SK-N-SH treated with all-trans-retinoic acid at 6 μM for 48 hours (cell line): ENCODE measurements at regions not wholly inside any gene's neighbourhood (a gene's known extent, or its start where the extent isn't known, plus 50 kb on each side); places are given as distances from the start of the nearest gene placed in this dataset.

Source experiments
- ATAC-seq: fragments of 200-7000 bp; cut with Tn5 transposase; 3 replicates; pipeline ENCODE4 v1.9.1; 2020; ENCODE audit warnings: mild to moderate bottlenecking, moderate library complexity
- ARNTL ChIP-seq: fragments of 450-650 bp; formaldehyde crosslinking; IDR thresholded peaks from 2 replicates; pipeline ENCODE4 v1.5.0; 2020; ENCODE audit warnings: low read depth, mild to moderate bottlenecking, moderate library complexity, borderline replicate concordance
- BACH2 ChIP-seq: fragments of 250-450 bp; sonication (Bioruptor Pico); IDR thresholded peaks from 2 replicates; pipeline ENCODE4 v1.9.0; 2021; ENCODE audit warnings: mild to moderate bottlenecking, borderline replicate concordance
- CSDC2 ChIP-seq: fragments of 250-450 bp; sonication (Bioruptor Pico); IDR thresholded peaks from 2 replicates; pipeline ENCODE4 v1.5.0; 2020; ENCODE audit warnings: mild to moderate bottlenecking, moderate library complexity
- ESRRG ChIP-seq: fragments of 250-450 bp; sonication (Bioruptor Pico); IDR thresholded peaks from 2 replicates; pipeline ENCODE4 v1.6.1; 2021; ENCODE audit warnings: mild to moderate bottlenecking
- GLIS3 ChIP-seq: fragments of 250-450 bp; sonication (Bioruptor Pico); IDR thresholded peaks from 2 replicates; pipeline ENCODE4 v1.5.0; 2020; ENCODE audit warnings: mild to moderate bottlenecking, moderate library complexity
- ISL1 ChIP-seq: fragments of 250-450 bp; sonication (Bioruptor Pico); IDR thresholded peaks from 2 replicates; pipeline ENCODE4 v2.1.2; 2022; ENCODE audit warnings: mild to moderate bottlenecking, moderate library complexity
- OSR1 ChIP-seq: fragments of 250-450 bp; sonication (Bioruptor Pico); IDR thresholded peaks from 2 replicates; pipeline ENCODE4 v1.8.0; 2022; ENCODE audit warnings: moderate library complexity, mild to moderate bottlenecking, inconsistent platforms
- PPARA ChIP-seq: fragments of 250-450 bp; sonication (Bioruptor Pico); IDR thresholded peaks from 2 replicates; pipeline ENCODE4 v1.5.0; 2020; ENCODE audit warnings: mild to moderate bottlenecking, borderline replicate concordance
- RARB ChIP-seq: fragments of 250-450 bp; sonication (Bioruptor Pico); IDR thresholded peaks from 2 replicates; pipeline ENCODE4 v1.8.0; 2021; ENCODE audit warnings: mild to moderate bottlenecking, moderate library complexity
- SNAI2 ChIP-seq: fragments of 250-450 bp; sonication (Bioruptor Pico); IDR thresholded peaks from 2 replicates; pipeline ENCODE4 v1.5.0; 2020; ENCODE audit warnings: mild to moderate bottlenecking, moderate library complexity
- TCF4 ChIP-seq: fragments of 250-450 bp; sonication (Bioruptor Pico); IDR thresholded peaks from 2 replicates; pipeline ENCODE4 v1.8.0; 2021; ENCODE audit warnings: mild to moderate bottlenecking, moderate library complexity, borderline replicate concordance
- TOX ChIP-seq: fragments of 250-450 bp; sonication (Bioruptor Pico); IDR thresholded peaks from 2 replicates; pipeline ENCODE4 v1.8.0; 2021; ENCODE audit warnings: mild to moderate bottlenecking, moderate library complexity, borderline replicate concordance
- ZFP3 ChIP-seq: fragments of 250-450 bp; sonication (Bioruptor Pico); IDR thresholded peaks from 2 replicates; pipeline ENCODE4 v1.5.0; 2020; ENCODE audit warnings: mild to moderate bottlenecking, moderate library complexity
- ZFP30 ChIP-seq: fragments of 450-650 bp; formaldehyde crosslinking; IDR thresholded peaks from 2 replicates; pipeline ENCODE4 v1.5.0; 2022; ENCODE audit warnings: mild to moderate bottlenecking, moderate library complexity
- ZNF70 ChIP-seq: fragments of 450-650 bp; formaldehyde crosslinking; IDR thresholded peaks from 2 replicates; pipeline ENCODE4 v1.5.0; 2020; ENCODE audit warnings: mild to moderate bottlenecking, moderate library complexity
- ZNF8 ChIP-seq: fragments of 450-650 bp; formaldehyde crosslinking; IDR thresholded peaks from 2 replicates; pipeline ENCODE4 v1.5.0; 2020; ENCODE audit warnings: mild to moderate bottlenecking, moderate library complexity
- TF ChIP-seq, protein P1 (sequence below): fragments of 250-450 bp; sonication (Bioruptor Pico); IDR thresholded peaks from 2 replicates; pipeline ENCODE4 v1.5.1; 2021; ENCODE audit warnings: mild to moderate bottlenecking, moderate library complexity
- TF ChIP-seq, protein P2 (sequence below): fragments of 250-450 bp; sonication (Bioruptor Pico); IDR thresholded peaks from 2 replicates; pipeline ENCODE4 v1.5.1; 2020; ENCODE audit warnings: low read depth, mild to moderate bottlenecking, moderate library complexity
- TF ChIP-seq, protein P3 (sequence below): fragments of 250-450 bp; sonication (Bioruptor Pico); IDR thresholded peaks from 2 replicates; pipeline ENCODE4 v1.8.0; 2021; ENCODE audit warnings: low read depth, mild to moderate bottlenecking, moderate library complexity, borderline replicate concordance
- TF ChIP-seq, protein P4 (sequence below): fragments of 250-450 bp; sonication (Bioruptor Pico); IDR thresholded peaks from 2 replicates; pipeline ENCODE4 v1.5.0; 2020; ENCODE audit warnings: mild to moderate bottlenecking, moderate library complexity

DNA sequence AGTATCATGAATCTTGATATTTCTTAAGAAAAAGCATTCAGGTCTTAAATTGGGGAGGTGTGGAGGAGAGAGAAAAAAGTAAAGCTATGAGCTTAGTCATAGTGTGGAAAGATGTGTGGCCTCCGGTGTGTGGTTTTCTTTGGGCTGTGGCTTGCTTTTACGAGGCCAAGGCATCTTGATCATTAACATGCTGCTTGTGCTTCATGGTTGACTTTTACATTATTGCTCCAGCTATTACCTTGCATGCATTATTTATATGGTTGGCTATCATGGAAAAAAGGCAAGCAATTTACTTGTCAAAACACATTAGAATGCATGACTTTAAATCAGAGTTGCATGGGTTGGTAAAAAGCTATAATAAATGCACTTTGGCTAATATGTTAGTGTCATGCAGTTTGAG lies 300.7 kb upstream of the ADARB2 start (continued):
- TF ChIP-seq, protein P1, sequence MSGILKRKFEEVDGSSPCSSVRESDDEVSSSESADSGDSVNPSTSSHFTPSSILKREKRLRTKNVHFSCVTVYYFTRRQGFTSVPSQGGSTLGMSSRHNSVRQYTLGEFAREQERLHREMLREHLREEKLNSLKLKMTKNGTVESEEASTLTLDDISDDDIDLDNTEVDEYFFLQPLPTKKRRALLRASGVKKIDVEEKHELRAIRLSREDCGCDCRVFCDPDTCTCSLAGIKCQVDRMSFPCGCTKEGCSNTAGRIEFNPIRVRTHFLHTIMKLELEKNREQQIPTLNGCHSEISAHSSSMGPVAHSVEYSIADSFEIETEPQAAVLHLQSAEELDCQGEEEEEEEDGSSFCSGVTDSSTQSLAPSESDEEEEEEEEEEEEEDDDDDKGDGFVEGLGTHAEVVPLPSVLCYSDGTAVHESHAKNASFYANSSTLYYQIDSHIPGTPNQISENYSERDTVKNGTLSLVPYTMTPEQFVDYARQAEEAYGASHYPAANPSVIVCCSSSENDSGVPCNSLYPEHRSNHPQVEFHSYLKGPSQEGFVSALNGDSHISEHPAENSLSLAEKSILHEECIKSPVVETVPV (CRISPR knock-in tag), result no peak
- TF ChIP-seq OSR1 (CRISPR knock-in tag) (no peak), ARNTL (CRISPR knock-in tag) (no peak), ZNF8 (CRISPR knock-in tag) (no peak), SNAI2 (CRISPR knock-in tag) (no peak), CSDC2 (CRISPR knock-in tag) (no peak), TOX (CRISPR knock-in tag) (no peak), ZFP30 (CRISPR knock-in tag) (no peak)

DNA sequence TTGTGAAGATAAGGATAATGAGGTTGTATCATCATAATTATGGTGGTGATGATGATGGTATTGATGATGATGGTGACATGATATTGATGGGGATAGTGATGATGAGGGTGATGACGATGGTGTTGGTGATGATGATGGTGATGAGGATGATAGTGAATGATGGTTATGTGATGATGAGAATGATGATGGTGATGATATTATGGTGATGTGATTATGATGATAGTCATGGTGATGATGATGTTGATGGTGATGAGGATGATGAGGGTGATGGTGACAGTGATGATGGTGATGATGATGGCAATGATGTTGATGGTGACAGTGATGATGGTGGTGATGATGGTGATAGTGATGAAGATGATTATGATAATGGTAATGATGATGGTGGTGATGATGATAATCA lies 299.9 kb upstream of the ADARB2 start:
- ATAC-seq, result no peak

DNA sequence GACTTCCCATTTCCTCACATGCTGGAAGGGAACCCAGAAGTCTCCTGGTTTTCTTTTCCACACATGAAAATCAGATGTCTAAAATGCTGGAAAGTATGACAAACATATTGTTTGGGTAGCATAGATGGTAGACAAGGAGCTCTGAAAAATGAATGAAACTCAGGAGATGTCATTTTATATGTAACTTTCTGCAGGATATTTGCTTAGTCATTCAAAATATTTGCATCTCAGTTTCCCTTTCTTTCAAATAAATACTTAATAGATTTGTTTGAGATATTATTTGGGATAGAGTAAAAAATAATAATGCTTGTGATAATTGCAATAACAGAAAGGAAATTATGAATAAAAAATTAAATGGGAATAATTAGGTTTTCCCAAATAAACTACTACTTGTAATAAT lies 298.9 kb upstream of the ADARB2 start:
- TF ChIP-seq TCF4, result no peak
- TF ChIP-seq, protein P1 (CRISPR knock-in tag), result no peak
- ATAC-seq, result no peak

More for the DNA sequence above, 299.9 kb upstream of the ADARB2 start:
- TF ChIP-seq TCF4, result no peak
- TF ChIP-seq TOX (CRISPR knock-in tag), result no peak
- no peak for TF ChIP-seq GLIS3 (CRISPR knock-in tag)
- TF ChIP-seq CSDC2 (CRISPR knock-in tag), result no peak
- TF ChIP-seq, protein P2, sequence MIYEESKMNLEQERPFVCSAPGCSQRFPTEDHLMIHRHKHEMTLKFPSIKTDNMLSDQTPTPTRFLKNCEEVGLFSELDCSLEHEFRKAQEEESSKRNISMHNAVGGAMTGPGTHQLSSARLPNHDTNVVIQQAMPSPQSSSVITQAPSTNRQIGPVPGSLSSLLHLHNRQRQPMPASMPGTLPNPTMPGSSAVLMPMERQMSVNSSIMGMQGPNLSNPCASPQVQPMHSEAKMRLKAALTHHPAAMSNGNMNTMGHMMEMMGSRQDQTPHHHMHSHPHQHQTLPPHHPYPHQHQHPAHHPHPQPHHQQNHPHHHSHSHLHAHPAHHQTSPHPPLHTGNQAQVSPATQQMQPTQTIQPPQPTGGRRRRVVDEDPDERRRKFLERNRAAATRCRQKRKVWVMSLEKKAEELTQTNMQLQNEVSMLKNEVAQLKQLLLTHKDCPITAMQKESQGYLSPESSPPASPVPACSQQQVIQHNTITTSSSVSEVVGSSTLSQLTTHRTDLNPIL, result no peak
- no peak for TF ChIP-seq ZNF70 (CRISPR knock-in tag)
- TF ChIP-seq RARB, result no peak
- TF ChIP-seq, protein P3, sequence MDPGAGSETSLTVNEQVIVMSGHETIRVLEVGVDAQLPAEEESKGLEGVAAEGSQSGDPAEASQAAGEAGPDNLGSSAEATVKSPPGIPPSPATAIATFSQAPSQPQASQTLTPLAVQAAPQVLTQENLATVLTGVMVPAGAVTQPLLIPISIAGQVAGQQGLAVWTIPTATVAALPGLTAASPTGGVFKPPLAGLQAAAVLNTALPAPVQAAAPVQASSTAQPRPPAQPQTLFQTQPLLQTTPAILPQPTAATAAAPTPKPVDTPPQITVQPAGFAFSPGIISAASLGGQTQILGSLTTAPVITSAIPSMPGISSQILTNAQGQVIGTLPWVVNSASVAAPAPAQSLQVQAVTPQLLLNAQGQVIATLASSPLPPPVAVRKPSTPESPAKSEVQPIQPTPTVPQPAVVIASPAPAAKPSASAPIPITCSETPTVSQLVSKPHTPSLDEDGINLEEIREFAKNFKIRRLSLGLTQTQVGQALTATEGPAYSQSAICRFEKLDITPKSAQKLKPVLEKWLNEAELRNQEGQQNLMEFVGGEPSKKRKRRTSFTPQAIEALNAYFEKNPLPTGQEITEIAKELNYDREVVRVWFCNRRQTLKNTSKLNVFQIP, result no peak
- no peak for TF ChIP-seq ESRRG (CRISPR knock-in tag)
- no peak for TF ChIP-seq ZNF8 (CRISPR knock-in tag)
- TF ChIP-seq, protein P4, sequence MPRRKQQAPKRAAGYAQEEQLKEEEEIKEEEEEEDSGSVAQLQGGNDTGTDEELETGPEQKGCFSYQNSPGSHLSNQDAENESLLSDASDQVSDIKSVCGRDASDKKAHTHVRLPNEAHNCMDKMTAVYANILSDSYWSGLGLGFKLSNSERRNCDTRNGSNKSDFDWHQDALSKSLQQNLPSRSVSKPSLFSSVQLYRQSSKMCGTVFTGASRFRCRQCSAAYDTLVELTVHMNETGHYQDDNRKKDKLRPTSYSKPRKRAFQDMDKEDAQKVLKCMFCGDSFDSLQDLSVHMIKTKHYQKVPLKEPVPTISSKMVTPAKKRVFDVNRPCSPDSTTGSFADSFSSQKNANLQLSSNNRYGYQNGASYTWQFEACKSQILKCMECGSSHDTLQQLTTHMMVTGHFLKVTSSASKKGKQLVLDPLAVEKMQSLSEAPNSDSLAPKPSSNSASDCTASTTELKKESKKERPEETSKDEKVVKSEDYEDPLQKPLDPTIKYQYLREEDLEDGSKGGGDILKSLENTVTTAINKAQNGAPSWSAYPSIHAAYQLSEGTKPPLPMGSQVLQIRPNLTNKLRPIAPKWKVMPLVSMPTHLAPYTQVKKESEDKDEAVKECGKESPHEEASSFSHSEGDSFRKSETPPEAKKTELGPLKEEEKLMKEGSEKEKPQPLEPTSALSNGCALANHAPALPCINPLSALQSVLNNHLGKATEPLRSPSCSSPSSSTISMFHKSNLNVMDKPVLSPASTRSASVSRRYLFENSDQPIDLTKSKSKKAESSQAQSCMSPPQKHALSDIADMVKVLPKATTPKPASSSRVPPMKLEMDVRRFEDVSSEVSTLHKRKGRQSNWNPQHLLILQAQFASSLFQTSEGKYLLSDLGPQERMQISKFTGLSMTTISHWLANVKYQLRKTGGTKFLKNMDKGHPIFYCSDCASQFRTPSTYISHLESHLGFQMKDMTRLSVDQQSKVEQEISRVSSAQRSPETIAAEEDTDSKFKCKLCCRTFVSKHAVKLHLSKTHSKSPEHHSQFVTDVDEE (CRISPR knock-in tag), result no peak
- TF ChIP-seq PPARA (CRISPR knock-in tag), result no peak

DNA sequence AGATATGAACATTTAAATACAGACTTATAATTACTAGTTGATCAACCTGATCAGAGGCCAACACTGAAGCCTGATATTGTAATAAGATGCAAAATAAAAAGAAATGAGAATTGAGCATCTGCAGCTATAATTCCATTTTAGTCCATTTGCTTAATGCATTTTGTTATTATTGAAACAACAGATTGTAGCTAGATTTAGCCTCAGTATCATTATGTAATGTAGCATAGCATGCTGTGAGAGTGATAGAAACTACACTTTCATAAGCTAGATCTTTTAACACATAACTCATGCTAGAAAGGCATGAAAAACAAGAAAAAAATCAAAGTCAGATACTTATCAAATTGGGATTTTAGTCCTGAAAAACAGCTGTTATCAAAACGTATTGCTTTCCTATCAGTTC lies 292.7 kb upstream of the ADARB2 start:
- no peak for ATAC-seq
- TF ChIP-seq OSR1 (CRISPR knock-in tag), result no peak
- TF ChIP-seq ZFP3, result no peak
- TF ChIP-seq ISL1 (CRISPR knock-in tag), result no peak
- TF ChIP-seq, protein P1 (CRISPR knock-in tag), result no peak
- TF ChIP-seq BACH2 (CRISPR knock-in tag), result no peak
